GM06990 (cell line): ENCODE measurements at regions not wholly inside any gene's neighbourhood (a gene's known extent, or its start where the extent isn't known, plus 50 kb on each side); places are given as distances from the start of the nearest gene placed in this dataset.

ENCODE experiments used
- DNase-seq: peaks from one replicate; pipeline ENCODE4 v3.0.0-alpha.2; 2011; ENCODE audit not compliant: insufficient read length; ENCODE audit errors: extremely low read depth
- H3K27me3 ChIP-seq: replicated peaks from 2 replicates; pipeline ENCODE4 v1.6.0; 2011; ENCODE audit warnings: low read length; ENCODE audit not compliant: control insufficient read depth, insufficient read depth
- H3K36me3 ChIP-seq: 2 replicates; pipeline ENCODE4 v1.5.1; 2011; ENCODE audit warnings: low read length; ENCODE audit not compliant: control insufficient read depth, insufficient read depth
- H3K4me3 ChIP-seq: replicated peaks from 2 replicates; pipeline ENCODE4 v1.5.1; 2011; ENCODE audit warnings: low read depth, mild to moderate bottlenecking, control low read depth, low read length
- CTCF ChIP-seq: IDR thresholded peaks from 2 replicates; pipeline ENCODE4 v1.5.1; 2011; ENCODE audit warnings: low read length, control low read depth, mild to moderate bottlenecking, inconsistent platforms; ENCODE audit not compliant: insufficient read depth, poor library complexity, severe bottlenecking

- Histone ChIP-seq H3K36me3 (no peaks in the 10 kb centered on the region), H3K27me3 (no peaks in the 10 kb centered on the region), H3K4me3 (no peak overlapping the region)
- no peak for DNase-seq
- TF ChIP-seq CTCF = no peak
Measured at GRCh38 chr2:199594443-199594842, 136.7 kb upstream of the SATB2 start.

- no peak overlapping the region for H3K4me3 ChIP-seq
- no peak for TF ChIP-seq CTCF
- no peak for DNase-seq
- H3K27me3 ChIP-seq = no peaks in the 10 kb centered on the region
- no peaks in the 10 kb centered on the region for H3K36me3 ChIP-seq
Measured at GRCh38 chr2:199591826-199592225, 134.1 kb upstream of the SATB2 start.

- H3K27me3 ChIP-seq = no peaks in the 10 kb centered on the region
- DNase-seq = no peak
- no peak for TF ChIP-seq CTCF
- H3K36me3 ChIP-seq = no peaks in the 10 kb centered on the region
- H3K4me3 ChIP-seq = no peak overlapping the region
Measured at GRCh38 chr2:199590321-199591203, 132.8 kb upstream of the SATB2 start.

GRCh38 chr2:199589306-199589705, 131.6 kb upstream of the SATB2 start:
- no peak for DNase-seq
- Histone ChIP-seq H3K4me3 (no peak overlapping the region), H3K36me3 (no peaks in the 10 kb centered on the region), H3K27me3 (no peaks in the 10 kb centered on the region)
- no peak for TF ChIP-seq CTCF

GRCh38 chr2:199588054-199588453, 130.3 kb upstream of the SATB2 start:
- Histone ChIP-seq H3K36me3 (no peaks in the 10 kb centered on the region), H3K27me3 (no peaks in the 10 kb centered on the region), H3K4me3 (no peak overlapping the region)
- no peak for DNase-seq
- no peak for TF ChIP-seq CTCF
